IPS DF 4.7 (cell line): ENCODE measurements at regions not wholly inside any gene's neighbourhood (a gene's known extent, or its start where the extent isn't known, plus 50 kb on each side); places are given as distances from the start of the nearest gene placed in this dataset.

ENCODE experiments used
- DNase-seq: peaks from one replicate; pipeline ENCODE4 v3.0.0-alpha.2; 2013; ENCODE audit warnings: low spot score; ENCODE audit errors: extremely low read depth

DNA sequence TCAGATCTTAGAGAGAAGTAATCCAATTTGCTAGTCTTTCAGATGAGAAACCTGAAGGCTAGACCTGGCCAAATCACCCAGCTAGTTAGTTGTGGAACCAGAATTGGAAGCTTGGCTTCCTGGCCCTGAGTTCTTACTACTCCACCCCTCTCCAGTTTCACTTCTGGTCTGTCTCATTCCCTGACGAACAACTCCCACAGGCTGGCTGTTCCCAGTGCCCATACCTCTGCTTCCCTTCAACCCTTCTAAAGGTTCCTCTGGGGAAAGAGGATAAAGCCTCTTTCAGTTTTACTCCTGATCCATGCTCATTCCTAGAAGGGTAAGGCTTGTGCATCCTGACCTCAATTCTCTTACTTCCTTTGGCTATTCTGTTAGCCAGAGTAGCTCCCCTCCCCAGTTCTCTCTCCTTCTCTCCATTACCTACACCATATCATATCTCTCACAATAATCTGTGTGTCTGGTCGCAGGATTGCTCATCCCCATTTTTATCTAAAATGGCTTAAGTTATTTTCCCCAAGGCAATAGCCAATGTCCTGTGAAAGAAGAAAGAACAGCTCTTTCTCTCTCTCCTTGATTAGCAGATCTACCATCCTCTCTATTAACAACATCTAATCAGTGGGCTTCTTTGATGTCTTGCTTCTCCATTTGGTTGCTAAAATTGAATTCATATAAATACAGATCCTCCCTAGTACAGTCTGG, 155.0 kb upstream of the MAOA start:
- DNase-seq = no peak

DNA sequence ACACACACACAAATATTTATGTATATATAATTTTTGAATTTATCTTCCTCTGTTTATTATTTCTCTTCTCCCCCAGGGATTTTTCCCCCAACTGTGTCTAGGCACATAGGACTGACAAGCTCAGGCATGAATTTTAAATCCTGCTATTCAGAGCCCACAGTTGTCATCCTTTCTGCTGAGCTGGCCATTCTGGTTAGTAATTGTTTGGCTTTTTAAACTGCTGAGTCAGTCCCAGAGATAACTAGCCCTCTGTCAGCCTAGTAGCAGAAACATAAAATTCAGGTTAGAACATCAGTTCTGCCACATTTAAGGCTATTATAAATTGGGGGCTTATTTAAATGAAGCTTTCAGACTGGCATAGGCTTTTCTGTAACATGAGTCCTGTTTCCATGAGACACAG, 151.7 kb upstream of the MAOA start:
- DNase-seq = no peak

DNA sequence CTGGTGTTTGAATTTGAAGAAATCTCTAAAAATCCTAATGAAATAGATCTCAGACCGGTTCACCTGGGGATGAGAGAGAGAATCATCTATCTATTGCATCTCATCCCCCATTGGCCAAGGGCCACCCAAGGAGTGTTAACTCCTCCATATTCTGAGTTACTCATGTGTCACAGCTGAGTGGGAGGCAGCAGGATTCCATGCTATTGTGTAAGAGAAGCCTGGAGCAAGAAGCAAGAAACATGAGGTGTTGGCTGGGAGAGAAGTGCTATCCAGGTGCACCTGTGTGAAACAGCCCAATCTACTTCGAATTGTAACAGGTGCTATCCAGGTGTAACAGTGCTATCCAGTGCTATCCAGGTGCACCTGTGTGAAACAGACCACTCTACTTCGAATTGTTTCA, 150.3 kb upstream of the MAOA start:
- DNase-seq = no peak

DNA sequence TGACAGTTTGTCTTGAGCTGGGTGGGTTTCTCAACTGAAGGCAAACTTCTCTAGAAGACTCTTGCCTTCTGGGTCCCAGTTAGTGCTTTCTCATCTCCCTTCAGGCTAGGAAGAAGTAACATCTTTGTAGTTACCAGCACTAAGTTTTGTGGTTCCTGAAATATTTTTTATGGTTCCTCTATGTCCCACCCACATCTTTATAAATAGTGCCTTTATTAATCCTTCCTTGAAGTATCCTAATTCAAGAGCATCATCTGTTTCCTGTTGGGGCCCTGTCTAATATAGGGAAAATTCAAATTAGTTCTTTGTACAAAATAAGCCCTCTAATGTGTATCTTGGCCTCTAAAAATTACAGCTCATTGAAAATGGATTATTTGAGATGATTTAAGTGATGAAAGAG, 147.4 kb upstream of the MAOA start:
- no peak for DNase-seq

DNA sequence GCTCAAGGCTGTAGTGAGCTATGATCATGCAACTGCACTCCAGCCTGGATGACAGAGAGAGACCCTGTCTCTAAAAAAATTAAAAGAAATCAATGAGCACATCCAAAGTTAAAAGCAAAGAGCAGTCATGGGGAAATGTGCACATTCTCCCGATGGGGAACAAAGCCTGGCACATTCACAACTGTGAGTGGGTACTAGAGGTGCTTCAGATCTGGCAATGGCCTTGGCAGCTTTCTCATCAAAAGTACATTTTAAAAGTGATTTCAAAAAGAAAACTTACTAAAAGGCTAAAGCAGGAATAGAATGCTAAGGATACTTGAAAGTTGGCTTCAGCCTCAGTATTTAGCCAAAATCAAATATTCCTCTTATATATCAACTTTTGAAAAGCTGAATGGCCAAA, 145.9 kb upstream of the MAOA start:
- no peak for DNase-seq

DNA sequence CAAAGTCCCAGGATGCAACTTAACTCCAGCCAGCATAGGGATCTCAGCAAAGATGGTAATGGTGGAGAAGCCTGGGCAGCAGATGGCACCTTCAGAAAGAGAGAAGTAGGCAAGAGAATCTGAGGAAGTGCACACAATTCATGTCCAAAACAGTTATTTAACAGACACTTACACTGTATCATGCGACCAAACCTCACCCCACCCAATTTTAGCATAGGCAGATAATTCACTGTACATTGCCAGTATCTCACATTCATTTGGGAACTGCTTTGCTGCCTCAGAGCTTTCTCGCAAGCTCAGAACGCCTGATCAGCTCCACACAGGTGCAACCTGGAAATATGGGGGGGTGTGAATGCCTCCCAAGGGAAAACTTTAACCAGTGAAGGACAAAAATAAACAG, 143.0 kb upstream of the MAOA start:
- no peak for DNase-seq

DNA sequence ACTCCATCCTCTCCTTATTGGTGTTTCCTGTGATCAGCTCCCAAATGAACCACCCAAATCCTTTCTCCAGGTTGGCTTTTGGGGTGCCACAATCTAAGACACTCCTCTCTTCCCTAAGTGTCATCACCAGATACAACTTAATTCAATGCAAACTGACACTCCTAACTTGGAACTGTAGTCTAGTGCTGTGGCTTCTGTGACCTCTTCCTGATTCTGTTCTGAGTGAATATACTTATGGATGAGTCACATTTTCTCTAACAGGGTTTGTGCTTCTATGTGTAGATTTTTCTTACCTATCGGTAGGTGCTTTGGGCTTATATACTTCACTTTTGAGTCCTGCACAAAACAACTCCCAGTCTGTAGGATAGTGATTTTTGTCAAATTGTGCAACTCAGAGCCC, 141.3 kb upstream of the MAOA start:
- no peak for DNase-seq

DNA sequence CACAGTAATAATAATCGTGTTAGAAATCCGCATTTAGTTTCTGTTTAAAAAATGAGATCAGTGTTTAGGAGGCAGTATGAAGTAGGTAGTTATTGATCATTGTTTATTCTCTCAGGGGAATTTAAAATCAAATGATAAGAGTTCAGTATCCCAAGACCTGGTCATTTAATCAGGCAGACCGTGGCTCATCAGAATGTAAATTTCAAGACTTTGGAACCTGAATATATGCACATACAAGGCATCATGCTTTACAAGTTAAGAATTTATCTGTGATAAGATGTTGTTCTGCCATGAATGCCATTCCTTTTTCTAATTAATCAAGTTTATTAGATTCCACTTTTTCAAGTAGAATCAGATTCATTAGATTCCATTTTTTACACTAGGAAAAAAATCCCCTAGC, 133.5 kb upstream of the MAOA start:
- DNase-seq = no peak

DNA sequence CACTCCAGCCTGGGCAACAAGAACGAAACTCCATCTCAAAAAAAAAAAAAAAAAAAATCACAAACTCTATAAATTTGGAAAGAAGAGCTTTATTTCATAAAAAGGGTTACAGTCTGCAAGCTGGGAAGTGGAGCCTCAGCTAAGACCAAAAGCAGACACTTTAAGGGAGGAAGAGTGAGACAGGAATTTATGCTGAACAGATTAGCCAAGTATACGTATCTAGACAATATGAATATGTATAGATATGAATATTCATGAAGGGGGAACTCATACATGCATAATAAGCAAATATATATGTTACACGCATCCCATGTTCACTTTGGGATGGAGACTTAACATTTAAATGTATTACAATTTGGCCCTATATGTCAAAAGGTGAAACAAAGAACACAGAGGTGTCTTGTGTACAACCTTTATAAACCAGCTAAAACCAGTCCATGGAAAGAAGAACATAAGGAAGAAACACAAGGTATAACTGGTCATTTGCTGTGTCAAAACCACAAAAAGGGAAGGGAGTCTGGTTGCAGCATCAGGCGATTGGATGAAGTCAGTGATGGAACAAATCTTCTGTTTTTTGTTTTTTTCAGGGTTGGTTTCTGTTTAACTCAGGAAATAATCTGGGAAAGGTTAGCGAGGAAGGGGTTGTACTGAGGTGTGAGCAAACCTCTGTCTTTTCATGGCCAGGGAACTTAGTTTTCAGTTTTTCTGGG, 130.0 kb upstream of the MAOA start:
- DNase-seq = no peak

DNA sequence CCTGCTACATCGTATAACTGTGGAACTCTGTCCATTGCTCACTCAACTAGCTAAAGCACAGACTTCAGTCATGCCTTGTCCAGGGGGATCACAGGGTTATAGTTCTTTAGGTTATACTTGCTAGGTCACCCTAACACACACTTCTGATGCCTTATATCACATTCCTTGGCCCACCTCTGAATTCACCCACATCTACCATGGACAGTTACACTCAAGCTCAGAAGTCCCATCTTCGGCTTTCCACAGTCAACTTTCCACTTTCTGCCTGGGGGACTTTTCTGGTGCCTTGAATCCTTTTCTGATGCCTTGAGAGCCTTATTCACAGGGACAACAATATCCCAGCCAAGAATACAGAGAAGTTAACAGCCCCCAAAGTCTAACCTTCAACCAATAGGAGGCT, 129.2 kb upstream of the MAOA start:
- no peak for DNase-seq

DNA sequence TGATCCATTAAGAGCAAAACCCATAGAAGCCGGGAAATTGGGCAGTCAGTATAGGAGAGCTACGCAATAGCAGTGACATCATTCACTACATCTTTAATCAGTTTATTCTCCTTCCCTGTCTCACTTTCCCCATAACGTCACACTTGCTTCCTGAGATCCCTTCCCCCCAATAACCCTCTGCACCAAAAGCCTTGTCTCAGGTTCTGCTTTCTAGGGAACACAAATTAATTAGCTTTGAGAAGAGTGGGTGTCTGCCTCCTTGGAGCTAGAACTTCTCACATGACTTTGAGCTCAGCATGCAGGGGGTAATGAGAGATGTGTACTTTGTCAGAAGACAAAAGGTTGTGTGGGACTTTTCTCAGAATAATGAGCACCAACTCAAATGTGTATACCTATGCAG, 128.3 kb upstream of the MAOA start:
- DNase-seq = no peak

DNA sequence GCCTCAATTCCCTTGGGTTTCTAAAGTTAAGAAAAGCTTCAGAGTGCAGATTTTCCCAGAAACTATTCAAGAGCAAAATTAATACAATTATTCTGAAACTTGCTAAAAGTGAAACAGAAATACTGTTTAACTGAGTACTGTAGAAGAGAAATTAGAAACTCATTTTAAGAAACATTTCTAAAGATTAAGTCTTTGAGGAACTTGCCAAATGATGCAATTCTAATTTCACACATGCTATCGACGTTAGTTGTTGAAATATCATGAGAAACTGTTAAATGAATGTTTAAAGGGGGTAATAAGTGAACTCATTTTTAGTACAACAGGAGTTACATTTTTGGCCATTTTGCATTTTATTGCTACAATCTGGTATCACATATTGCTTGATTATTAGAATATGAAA, 125.3 kb upstream of the MAOA start:
- no peak for DNase-seq

DNA sequence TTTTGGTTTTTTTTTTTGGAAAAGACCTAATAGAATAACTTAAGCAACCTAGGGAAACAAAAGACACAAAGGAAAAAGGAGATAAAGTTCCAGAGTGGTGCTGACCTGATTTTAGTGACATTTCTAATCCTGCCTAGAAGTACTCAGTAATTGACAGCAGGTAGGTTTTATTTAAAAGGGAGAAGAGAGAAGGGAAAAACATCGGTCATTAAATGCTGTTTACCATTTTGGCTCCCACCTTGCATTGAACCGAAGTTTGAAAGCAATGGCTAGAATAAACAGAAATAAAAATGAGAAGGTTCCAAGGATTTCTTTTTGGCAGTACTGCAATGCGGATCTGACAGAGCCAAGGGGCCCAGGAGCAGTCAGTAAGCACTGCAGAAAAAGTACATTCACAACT, 115.8 kb upstream of the MAOA start:
- DNase-seq = no peak

DNA sequence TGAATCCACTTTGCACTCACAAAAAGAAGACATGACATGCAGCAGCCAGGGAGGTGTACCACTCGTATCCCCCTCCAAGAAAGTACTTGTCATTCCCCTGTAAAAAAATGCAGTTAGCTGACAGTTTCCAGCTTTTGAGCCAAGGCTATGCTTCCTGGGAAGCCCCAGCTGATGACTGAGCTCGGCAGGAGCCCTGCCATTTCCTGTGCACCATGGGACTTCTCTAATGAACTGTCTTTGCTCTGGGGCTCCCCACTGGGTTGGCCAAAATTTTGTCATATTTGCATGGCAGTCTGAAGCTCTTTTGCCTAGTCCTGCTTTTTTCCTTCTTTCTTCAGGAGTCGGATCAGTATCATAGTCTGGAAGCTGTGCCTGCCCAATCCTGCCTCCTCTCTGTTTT, 104.5 kb upstream of the MAOA start:
- DNase-seq = no peak

DNA sequence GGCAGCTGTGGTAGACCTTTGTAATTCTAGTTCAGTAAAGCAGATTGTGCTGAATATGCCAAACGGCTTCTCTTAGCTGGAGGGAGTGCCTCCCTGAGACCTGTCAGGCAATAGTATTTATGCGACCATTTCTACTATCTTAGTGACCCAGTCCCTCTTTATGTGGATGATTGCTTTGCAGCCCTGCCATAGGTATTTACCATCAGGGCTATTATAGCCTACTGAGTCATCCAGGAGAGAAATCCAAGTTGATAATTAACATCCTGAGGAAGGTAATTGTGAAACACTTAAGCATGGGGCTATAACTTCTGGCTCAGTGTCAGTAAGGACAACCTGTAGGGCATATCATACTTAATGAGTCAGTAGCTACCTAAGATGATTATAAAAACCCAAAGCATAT, 103.9 kb upstream of the MAOA start:
- DNase-seq = no peak

DNA sequence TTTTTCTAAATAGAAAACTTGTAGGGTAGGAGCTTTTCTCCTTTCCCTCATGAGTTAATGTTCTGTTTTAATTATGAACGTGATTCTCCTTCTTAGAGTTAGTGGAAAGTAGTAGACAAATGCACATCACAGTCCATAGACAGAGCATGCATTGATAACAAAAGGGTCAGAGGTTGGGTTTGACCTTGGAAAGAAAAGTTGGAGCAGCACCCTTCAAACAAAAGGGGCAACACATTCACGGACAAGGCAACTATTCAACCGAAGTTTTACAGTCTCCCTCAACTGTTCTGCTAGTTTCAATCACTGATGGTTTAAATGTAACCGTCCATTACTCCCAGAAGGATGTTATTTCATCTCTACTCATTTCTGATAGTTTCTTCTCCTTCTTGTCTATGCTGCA, 103.4 kb upstream of the MAOA start:
- DNase-seq = no peak

DNA sequence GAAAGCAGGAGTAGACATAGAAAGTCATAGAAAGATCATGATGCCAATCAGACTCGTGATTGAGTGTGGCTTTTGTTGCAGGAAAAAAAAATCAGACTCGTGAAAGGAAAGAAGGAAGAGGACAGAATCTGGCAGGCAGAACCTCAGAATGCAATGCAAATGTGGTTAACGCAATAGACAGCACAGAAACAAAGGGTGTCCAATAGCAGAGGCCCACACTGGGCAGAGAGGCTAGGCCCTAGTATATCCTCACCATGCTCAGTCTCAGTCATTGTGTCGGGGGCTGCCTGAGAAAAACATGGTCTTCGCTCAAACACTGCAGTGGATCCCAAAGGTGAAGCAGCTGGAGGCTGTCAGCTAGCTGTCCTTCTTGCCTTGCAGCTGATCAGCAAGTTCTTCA, 102.8 kb upstream of the MAOA start:
- no peak for DNase-seq

DNA sequence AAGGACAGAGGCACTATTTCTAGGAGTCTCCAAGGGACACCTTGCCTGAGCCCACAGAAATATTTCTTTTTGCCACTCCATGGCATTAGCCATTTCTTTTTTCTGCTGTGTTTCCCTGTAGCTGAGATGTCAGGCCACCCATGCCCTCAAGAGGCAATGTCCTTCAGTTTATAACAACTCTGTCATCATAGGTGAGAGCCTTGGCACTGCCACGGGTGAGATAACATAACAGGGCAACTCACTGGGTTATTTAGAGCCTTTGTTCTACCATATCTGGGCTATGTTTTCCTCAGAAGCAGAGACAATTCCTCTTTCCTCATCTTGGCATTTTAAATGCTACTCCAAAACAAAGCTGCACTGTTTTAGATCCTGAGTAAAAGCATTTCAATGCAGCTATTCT, 99.9 kb upstream of the MAOA start:
- DNase-seq = no peak

DNA sequence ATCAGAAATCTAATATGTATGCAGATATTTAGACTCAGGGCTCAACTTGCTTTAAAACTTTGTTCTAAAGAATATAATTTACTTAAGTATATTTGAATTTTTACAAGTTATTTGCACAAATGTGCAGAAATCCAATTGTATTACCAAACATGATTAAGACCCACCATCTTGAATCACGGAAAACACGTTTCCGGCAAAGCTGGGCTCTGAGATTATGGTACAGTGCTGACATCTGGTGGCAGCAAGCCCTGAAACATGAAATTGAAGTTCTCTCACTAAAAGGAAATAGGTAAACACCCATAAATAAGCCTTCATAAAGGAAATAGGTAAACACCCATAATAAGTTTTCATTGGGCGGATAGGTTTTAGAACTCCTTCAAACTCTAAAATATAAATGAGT, 98.3 kb upstream of the MAOA start:
- DNase-seq = no peak

DNA sequence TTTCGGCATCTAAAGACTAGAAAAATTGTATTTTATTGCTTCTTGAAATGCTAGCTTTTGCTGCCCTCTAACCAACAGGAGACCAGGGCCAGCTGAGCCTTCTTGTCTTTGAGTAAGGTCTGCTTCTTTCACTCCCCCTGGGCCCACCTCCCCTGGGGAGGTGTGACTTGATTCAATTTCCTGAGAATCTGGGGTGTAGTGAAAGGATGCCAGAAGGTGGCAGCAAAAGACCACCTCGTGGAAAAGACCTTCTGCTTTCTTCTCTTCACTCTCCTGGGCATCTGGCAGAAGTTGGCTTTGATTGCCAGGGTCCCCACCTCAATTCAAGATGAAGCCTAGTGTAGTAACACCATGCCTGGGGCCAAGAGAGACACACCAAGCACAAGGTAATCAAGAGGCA, 96.5 kb upstream of the MAOA start:
- no peak for DNase-seq

DNA sequence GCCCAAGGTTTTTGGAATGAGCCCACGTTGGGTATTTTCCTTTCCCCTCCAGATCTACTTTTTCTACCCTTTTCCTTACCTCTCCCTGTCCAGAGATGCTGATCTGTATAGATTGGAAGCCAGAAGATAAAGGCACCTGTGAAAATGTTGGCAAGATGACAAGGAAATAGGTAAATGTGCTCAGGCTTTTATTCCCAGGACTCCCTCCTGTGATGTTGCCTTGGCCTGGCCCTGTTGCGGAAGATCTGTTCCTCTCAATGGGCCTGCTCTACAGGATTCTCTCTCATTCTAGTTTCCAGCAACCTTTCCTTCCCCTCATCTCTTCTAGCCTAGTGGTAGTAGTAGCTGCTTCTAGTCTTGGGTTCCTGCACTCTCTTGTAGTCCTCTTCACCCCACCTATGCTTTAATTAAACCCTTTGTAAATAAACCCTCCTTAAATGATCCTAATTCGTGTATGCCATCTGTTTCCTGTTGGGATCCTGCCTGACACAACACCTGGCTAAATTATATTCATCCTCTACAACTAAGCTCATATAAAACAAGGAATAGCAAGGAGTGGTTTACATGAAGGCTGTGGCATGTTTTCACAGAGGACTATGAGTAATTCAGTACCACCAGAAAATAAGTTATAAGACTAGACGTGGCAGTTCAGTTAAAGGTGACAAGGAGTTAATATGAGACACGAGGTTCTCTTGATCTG, 95.7 kb upstream of the MAOA start:
- DNase-seq = no peak

DNA sequence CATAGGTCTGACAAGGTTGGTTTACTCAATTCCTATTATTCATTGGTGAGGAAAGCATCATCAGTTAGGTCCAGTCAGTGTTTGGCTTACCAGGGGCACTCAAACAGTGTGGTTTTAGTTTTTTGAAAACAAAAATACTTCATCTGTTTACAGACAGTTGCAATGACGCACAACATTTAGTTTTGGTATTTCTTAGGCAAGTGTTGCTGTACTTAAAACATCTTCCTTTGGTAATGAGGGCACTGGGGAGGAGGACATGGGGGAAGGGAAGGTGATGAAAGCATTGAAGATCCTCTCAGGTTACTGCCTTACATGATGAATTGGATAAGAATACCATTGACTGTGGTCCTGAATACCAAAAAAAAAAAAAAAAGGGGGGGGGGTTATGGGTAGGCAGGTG, 93.7 kb upstream of the MAOA start:
- no peak for DNase-seq

DNA sequence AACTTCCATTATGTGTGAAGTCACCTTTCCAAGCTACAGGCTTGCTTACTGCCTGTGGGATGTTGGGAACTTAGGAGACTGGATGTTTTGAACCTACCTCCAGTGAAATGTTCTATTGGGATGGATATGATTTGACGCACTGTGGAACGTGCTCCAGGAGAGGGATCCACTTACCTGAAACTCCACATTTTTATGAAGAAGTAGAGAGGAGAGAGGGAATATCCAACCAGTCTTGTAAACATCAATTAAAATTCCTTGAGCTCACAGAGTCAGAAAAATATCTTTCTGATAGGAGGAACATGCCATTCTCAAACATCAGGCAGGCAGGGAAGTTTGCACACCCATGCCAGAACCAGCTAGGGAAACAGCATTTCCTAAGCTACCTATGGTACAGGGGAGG, 91.1 kb upstream of the MAOA start:
- no peak for DNase-seq
